NCI-H1092 (cell line): ENCODE measurements at regions not wholly inside any gene's neighbourhood (a gene's known extent, or its start where the extent isn't known, plus 50 kb on each side); places are given as distances from the start of the nearest gene placed in this dataset.

Experiments used
- DNase-seq: peaks from one replicate; lab custom pipeline; 2025; lab: John Stamatoyannopoulos, UW

- no peak for DNase-seq
These were observed 361.2 kb downstream of the SEC14L1 start for GRCh38 chr17:77501751-77502625.

DNA sequence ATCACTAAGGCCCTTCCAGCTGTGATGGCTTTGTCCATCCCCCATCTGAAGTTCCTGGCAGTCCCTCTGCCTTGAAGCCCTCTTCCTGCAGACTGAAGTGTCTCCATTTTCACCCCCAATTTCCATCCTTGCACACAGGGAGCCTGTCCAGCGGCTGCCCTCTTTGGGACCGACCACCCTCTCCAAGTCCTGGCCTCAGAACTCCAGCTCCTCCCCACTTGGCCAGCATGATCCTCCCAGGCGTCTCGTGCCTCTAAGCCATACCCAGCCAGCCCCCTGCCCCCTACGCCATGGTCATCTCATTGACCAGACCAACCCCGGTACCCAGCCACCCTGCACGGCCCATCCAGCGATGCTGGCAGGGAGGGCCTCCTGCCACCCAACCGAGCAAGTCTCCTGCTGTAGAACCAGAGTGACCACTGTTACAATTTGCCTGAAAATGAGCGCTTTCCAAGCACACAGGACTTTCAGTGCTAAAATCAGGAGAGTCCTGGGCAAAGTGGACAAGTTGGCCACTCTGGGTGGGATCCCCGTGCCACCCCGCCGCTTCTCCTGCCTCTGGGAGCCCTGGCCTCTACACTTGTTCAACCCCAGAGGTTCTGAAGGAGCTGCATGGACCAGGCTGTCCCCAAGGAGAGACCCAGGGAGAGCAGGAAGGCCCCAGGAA is 362.0 kb downstream of the SEC14L1 start:
- no peak for DNase-seq

- no peak for DNase-seq
These were observed 362.5 kb downstream of the SEC14L1 start for GRCh38 chr17:77503293-77503655.

DNA sequence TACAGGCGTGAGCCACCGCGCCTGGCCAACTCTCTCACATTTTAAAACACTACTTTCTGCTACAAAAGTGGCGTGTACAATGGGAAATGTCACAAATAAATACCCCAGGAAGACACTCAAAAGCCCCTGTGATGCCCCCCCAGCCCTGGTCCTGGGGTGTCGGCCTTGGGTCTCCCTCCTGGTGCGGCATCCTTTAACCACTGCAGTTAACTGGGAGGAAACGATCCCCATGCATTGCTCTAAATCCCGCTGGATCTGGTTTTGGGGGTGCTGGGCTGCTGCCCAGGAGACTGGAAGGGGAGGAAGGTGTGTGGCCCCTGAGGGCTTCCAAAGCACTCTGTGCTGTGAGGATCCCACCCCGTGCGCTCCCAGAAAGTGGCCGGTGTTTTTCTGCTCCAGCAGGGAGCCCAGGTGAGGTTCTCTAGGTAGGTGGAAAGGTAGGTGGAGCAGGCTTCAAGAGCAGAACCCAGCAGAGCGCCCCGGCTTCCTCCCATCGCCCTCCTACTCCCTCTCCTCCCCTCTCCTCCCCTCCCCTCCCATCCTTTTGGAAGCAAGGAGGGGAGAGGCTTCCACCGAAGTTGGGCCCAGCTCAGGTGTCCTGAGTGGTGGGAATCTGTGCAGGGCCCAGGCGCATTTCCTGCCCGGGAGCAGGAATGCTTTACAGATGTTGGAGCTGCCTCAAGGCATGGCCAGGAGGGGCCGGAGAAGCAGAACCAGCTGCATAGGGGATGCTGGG is 363.3 kb downstream of the SEC14L1 start:
- no peak for DNase-seq

- no peak for DNase-seq
These were observed 363.9 kb downstream of the SEC14L1 start for GRCh38 chr17:77504652-77505155.

DNA sequence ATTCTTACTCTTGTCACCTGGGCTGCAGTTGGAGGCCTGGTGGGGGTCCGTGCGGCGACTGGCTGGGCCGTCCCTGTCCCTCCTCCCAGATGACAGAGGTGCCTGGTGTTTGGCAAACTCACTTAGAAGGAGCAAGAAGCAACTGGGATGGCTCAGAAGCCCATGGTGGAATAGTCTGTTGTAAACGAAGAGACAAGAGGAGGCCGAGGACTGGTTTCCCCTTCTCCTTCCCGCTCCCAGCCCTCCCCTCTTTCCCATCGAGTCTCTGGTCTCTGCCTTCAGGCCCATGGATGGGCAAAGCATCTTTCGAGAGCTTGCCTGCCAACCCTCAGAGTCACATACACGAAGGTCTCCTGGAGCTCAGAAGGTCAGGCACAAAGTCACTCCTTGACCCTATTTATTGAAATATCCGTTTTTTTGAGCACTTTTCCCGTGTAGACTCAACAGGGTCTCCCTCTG is 364.4 kb downstream of the SEC14L1 start:
- DNase-seq: no peak

GRCh38 chr17:77506371-77506991 is 365.7 kb downstream of the SEC14L1 start:
- no peak for DNase-seq

- no peak for DNase-seq
These were observed 366.5 kb downstream of the SEC14L1 start for GRCh38 chr17:77507111-77507885.

DNA sequence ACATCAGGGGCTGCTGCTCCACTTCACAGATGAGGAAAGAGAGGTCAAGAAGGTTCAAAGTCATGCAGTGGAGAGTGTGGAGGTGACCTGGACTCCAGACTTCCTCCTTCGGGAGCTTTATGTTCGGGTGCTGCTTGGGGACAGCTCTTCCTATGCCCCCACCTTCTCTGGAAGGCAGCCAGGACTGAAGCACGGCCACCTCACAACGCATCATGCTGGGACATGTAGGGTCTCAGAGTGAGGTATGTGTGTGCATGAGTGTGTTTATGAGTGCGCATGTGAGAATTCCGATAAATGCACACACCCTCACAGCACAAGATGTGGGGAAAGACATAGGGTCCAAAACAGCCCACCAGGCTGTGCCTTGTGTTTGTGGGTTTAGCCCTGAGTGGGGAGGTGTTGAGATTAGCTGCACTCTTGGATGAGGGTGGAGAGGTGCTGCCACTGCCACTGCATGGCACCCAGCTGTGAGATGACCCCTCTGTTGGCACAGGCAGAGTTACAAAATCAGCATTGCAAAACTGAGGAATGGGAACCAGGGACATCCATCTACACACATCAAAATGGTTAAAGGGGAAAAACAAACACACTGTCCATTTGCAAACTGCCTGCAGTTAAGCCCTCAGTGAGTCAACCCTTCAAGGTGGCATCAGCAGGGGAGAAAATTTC is 367.4 kb downstream of the SEC14L1 start:
- DNase-seq: no peak

- DNase-seq: no peak
These were observed 368.3 kb downstream of the SEC14L1 start for GRCh38 chr17:77509089-77509488.

GRCh38 chr17:77509599-77509998 is 368.8 kb downstream of the SEC14L1 start:
- DNase-seq: no peak

GRCh38 chr17:77510133-77510796 is 369.5 kb downstream of the SEC14L1 start:
- DNase-seq: no peak

GRCh38 chr17:77511514-77512061 is 370.8 kb downstream of the SEC14L1 start:
- no peak for DNase-seq

DNA sequence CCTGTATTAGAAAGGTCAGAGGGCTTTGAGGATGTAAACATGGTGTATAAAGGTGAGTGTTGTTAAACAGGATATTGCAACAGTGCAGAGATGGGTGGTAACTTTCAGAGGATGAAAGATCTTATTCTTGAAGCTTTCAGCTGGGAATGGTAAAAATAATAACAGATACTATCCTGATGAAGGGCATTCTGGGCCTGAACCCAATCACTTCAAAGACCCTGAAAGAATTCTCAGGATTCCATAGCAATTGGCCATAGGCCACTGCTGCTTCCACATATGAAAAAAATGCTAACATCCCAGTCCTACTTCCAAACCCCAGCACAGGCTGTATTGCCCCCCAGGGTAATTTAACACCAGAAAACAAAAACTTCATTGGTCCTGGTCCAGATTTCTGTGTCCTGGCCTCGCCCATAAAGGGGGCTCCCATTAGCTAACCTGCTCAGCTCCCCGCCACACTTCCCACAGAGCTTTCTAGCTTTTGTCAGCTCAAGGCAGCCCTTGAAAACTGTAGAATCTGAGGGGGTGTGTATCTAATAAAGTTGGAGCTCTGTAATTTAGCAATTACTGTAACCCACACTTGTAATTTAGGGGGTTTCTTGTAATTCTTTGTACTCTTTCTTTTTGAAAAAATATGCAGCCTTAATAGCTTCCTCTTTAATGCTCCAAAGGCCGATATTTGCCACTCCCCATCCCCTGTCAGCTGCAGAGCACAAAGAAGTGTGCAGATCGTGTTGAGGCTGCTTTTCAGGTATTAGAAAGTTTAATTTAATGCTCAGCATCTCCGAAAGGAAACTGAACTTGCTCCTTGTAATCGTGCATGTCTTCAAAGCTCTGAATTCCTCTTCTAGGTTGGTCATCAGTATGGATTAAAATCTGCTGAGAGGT is 371.5 kb downstream of the SEC14L1 start:
- DNase-seq: no peak

GRCh38 chr17:77513045-77513444 is 372.3 kb downstream of the SEC14L1 start:
- DNase-seq: no peak

- DNase-seq: no peak
These were observed 374.5 kb downstream of the SEC14L1 start for GRCh38 chr17:77515227-77515626.

DNA sequence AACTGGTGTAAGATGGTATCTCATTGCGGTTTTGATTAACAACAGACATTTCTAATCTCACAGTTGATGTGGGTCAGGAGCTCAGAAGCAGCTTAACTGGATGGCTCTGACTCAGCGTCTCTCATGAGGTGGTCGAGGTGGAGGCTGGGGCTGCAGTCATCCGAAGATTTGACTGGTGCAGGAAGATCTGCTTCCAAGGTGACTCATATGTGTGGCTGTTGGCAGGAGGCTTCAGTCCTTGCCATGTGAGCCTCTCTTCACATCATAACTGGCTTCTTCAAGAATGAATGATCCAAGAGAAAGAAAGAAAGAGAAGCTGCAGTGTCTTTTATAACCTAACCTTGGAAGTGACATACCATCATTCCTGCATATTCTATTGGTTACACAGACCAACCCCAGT is 376.1 kb downstream of the SEC14L1 start:
- no peak for DNase-seq

DNA sequence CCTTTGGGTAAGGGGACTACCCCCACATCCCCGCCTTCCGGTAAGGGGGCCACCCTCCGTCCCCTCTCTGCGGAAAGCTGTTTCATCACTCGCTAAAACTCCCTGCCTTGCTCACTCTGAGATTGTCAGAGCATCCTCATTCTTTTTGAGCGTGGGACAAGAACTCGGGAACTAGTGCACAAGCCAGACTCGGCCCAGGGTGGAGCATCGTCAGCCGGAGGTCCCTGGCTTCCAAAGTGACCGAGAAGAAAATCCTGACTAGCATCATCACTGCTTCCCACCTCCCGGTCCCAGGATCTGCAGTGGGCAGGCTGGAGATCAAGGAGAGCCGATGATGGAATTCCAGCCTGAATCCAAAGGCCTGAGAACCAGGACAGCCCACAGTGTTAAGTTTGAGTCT is 380.3 kb downstream of the SEC14L1 start:
- no peak for DNase-seq

- DNase-seq: no peak
These were observed 382.8 kb downstream of the SEC14L1 start for GRCh38 chr17:77523540-77523939.
